Thyroid gland (tissue), 4 donors: ENCODE measurements at regions not wholly inside any gene's neighbourhood (a gene's known extent, or its start where the extent isn't known, plus 50 kb on each side); places are given as distances from the start of the nearest gene placed in this dataset.

ENCODE experiments used
- CTCF ChIP-seq, 6 experiments: fragments of 200-600 bp in 3 of 6; fragments of 450-650 bp in 3 of 6; sonication (generic) in 3 of 6; IDR thresholded peaks; one replicate each; pipeline ENCODE4 v1.5.1; 2016 to 2019; ENCODE audit warnings: antibody characterized with exemption in 6 of 6, mild to moderate bottlenecking in 2 of 6, inconsistent platforms in 1 of 6, moderate library complexity in 1 of 6
- POLR2A ChIP-seq, 2 donors: fragments of 450-650 bp; IDR thresholded peaks; one replicate each; pipeline ENCODE4 v1.6.1; 2017; ENCODE audit warnings: antibody characterized with exemption in 2 of 2, mild to moderate bottlenecking in 2 of 2, moderate library complexity in 1 of 2

GRCh38 chr4:27928761-27929540 lies 1068.3 kb downstream of the STIM2 start:
- no peak for TF ChIP-seq CTCF (IDR thresholded peaks at IDR 0.05)
- TF ChIP-seq POLR2A (IDR thresholded peaks at IDR 0.05): no peak
